ENCODE measurements at regions not wholly inside any gene's neighbourhood (a gene's known extent, or its start where the extent isn't known, plus 50 kb on each side); places are given as distances from the start of the nearest gene placed in this dataset.
A peak's percentile ranks its signal among the peaks of the same experiment; 100 is the strongest.

GRCh38 chr4:142960867-142961644 lies 115.0 kb upstream of the INPP4B start:
- peaks cover 7% of the 10 kb centered on the region; the same call in 1 of the 2 replicates for H3K4me1 ChIP-seq
- no peak overlapping the region for H3K4me2 ChIP-seq
- no peak overlapping the region for H3K9ac ChIP-seq
- H3K9me3 ChIP-seq = peaks cover 4% of the 10 kb centered on the region
- no peak for TF ChIP-seq Cebpa-rat (IDR thresholded peaks at IDR 0.05)
- no peak overlapping the region for H3K27ac ChIP-seq
- H3K27me3 ChIP-seq = no peaks in the 10 kb centered on the region
- no peaks in the 10 kb centered on the region for H4K20me1 ChIP-seq
- no peaks in the 10 kb centered on the region for H3K36me3 ChIP-seq
- H3K4me3 ChIP-seq = no peak overlapping the region

- H3K9me3 ChIP-seq = peaks cover 7% of the 10 kb centered on the region
- H3K27me3 ChIP-seq = no peaks in the 10 kb centered on the region
- H3K4me1 ChIP-seq = peaks cover 7% of the 10 kb centered on the region; the same call in 1 of the 2 replicates
- H3K27ac ChIP-seq = 0 out of 2 replicates have a peak overlapping the region, but pooled peaks have one; percentile 6
- no peak overlapping the region for H3K9ac ChIP-seq
- peak overlapping the region; percentile 12; the same call in 1 of the 2 replicates for H3K4me2 ChIP-seq
- H3K4me3 ChIP-seq = no peak overlapping the region
- H3K36me3 ChIP-seq = no peaks in the 10 kb centered on the region
- TF ChIP-seq Cebpa-rat (IDR thresholded peaks at IDR 0.05) = no peak
- H4K20me1 ChIP-seq = no peaks in the 10 kb centered on the region
These were observed 115.8 kb upstream of the INPP4B start for GRCh38 chr4:142961866-142962265.

- H3K9me3 ChIP-seq = no peaks in the 10 kb centered on the region
- no peak overlapping the region for H3K4me2 ChIP-seq
- H3K4me3 ChIP-seq = no peak overlapping the region
- no peak overlapping the region for H3K27ac ChIP-seq
- H4K20me1 ChIP-seq = no peaks in the 10 kb centered on the region
- H3K4me1 ChIP-seq = peaks cover 5% of the 10 kb centered on the region; the same call in 1 of the 2 replicates
- no peak overlapping the region for H3K9ac ChIP-seq
- TF ChIP-seq Cebpa-rat (IDR thresholded peaks at IDR 0.05) = no peak
- no peaks in the 10 kb centered on the region for H3K27me3 ChIP-seq
- H3K36me3 ChIP-seq = no peaks in the 10 kb centered on the region
These were observed 128.2 kb upstream of the INPP4B start for GRCh38 chr4:142974328-142974727.

GRCh38 chr4:142975618-142976017 lies 129.5 kb upstream of the INPP4B start:
- Histone ChIP-seq H3K4me3 (no peak overlapping the region), H3K9me3 (no peaks in the 10 kb centered on the region), H3K4me2 (no peak overlapping the region), H3K9ac (no peak overlapping the region), H3K27me3 (no peaks in the 10 kb centered on the region), H4K20me1 (no peaks in the 10 kb centered on the region), H3K36me3 (no peaks in the 10 kb centered on the region), H3K4me1 (peaks cover 5% of the 10 kb centered on the region; the same call in 1 of the 2 replicates), H3K27ac (no peak overlapping the region)
- no peak for TF ChIP-seq Cebpa-rat (IDR thresholded peaks at IDR 0.05)

- no peak for TF ChIP-seq Cebpa-rat (IDR thresholded peaks at IDR 0.05)
- Histone ChIP-seq H3K9me3 (no peaks in the 10 kb centered on the region), H3K27me3 (no peaks in the 10 kb centered on the region), H3K4me1 (peaks cover 5% of the 10 kb centered on the region; the same call in 1 of the 2 replicates), H3K27ac (no peak overlapping the region), H3K36me3 (no peaks in the 10 kb centered on the region), H3K9ac (no peak overlapping the region), H3K4me2 (no peak overlapping the region), H4K20me1 (no peaks in the 10 kb centered on the region), H3K4me3 (no peak overlapping the region)
These were observed 130.4 kb upstream of the INPP4B start for GRCh38 chr4:142976482-142976881.

- H3K9me3 ChIP-seq = no peaks in the 10 kb centered on the region
- H3K27ac ChIP-seq = no peak overlapping the region
- peaks cover 5% of the 10 kb centered on the region; the same call in 1 of the 2 replicates for H3K4me1 ChIP-seq
- H4K20me1 ChIP-seq = no peaks in the 10 kb centered on the region
- no peak overlapping the region for H3K4me3 ChIP-seq
- no peaks in the 10 kb centered on the region for H3K27me3 ChIP-seq
- H3K36me3 ChIP-seq = no peaks in the 10 kb centered on the region
- no peak for TF ChIP-seq Cebpa-rat (IDR thresholded peaks at IDR 0.05)
- no peak overlapping the region for H3K9ac ChIP-seq
- H3K4me2 ChIP-seq = no peak overlapping the region
These were observed 131.1 kb upstream of the INPP4B start for GRCh38 chr4:142977182-142977581.

GRCh38 chr4:142983065-142983464 lies 137.0 kb upstream of the INPP4B start:
- Histone ChIP-seq H3K27ac (no peak overlapping the region), H3K4me3 (no peak overlapping the region), H3K27me3 (no peaks in the 10 kb centered on the region), H4K20me1 (no peaks in the 10 kb centered on the region), H3K36me3 (no peaks in the 10 kb centered on the region), H3K4me2 (no peak overlapping the region), H3K9me3 (no peaks in the 10 kb centered on the region), H3K9ac (no peak overlapping the region), H3K4me1 (peaks cover 4% of the 10 kb centered on the region; the same call in 1 of the 2 replicates)
- no peak for TF ChIP-seq Cebpa-rat (IDR thresholded peaks at IDR 0.05)

- H3K4me3 ChIP-seq = no peak overlapping the region
- no peaks in the 10 kb centered on the region for H3K4me1 ChIP-seq
- no peak overlapping the region for H3K9ac ChIP-seq
- no peaks in the 10 kb centered on the region for H3K9me3 ChIP-seq
- H3K36me3 ChIP-seq = no peaks in the 10 kb centered on the region
- no peak overlapping the region for H3K27ac ChIP-seq
- no peaks in the 10 kb centered on the region for H4K20me1 ChIP-seq
- H3K27me3 ChIP-seq = no peaks in the 10 kb centered on the region
- no peak for TF ChIP-seq Cebpa-rat (IDR thresholded peaks at IDR 0.05)
- H3K4me2 ChIP-seq = no peak overlapping the region
These were observed 137.5 kb upstream of the INPP4B start for GRCh38 chr4:142983589-142983988.

GRCh38 chr4:142984871-142985585 lies 138.9 kb upstream of the INPP4B start:
- H3K27me3 ChIP-seq = no peaks in the 10 kb centered on the region
- no peaks in the 10 kb centered on the region for H3K36me3 ChIP-seq
- no peaks in the 10 kb centered on the region for H3K4me1 ChIP-seq
- no peak overlapping the region for H3K4me2 ChIP-seq
- H3K9me3 ChIP-seq = no peaks in the 10 kb centered on the region
- no peak for TF ChIP-seq Cebpa-rat (IDR thresholded peaks at IDR 0.05)
- no peaks in the 10 kb centered on the region for H4K20me1 ChIP-seq
- no peak overlapping the region for H3K27ac ChIP-seq
- H3K9ac ChIP-seq = no peak overlapping the region
- H3K4me3 ChIP-seq = no peak overlapping the region

GRCh38 chr4:143016171-143016570 lies 168.5 kb upstream of the USP38 start:
- no peak overlapping the region for H3K27ac ChIP-seq
- H3K9me3 ChIP-seq = no peaks in the 10 kb centered on the region
- H3K4me3 ChIP-seq = no peak overlapping the region
- no peaks in the 10 kb centered on the region for H3K27me3 ChIP-seq
- H3K4me1 ChIP-seq = no peaks in the 10 kb centered on the region
- no peaks in the 10 kb centered on the region for H3K36me3 ChIP-seq
- H4K20me1 ChIP-seq = no peaks in the 10 kb centered on the region
- H3K4me2 ChIP-seq = no peak overlapping the region
- no peak overlapping the region for H3K9ac ChIP-seq
- no peak for TF ChIP-seq Cebpa-rat (IDR thresholded peaks at IDR 0.05)

All from BLaER1 (cell line).